SKM-1 treated with dmso at 0.1 percent for 144 hours (cell line): ENCODE measurements at regions not wholly inside any gene's neighbourhood (a gene's known extent, or its start where the extent isn't known, plus 50 kb on each side); places are given as distances from the start of the nearest gene placed in this dataset.

Experiments
- DNase-seq: peaks from one replicate; lab custom pipeline; 2025; ENCODE audit not compliant: unreplicated experiment; lab: John Stamatoyannopoulos, UW

DNA sequence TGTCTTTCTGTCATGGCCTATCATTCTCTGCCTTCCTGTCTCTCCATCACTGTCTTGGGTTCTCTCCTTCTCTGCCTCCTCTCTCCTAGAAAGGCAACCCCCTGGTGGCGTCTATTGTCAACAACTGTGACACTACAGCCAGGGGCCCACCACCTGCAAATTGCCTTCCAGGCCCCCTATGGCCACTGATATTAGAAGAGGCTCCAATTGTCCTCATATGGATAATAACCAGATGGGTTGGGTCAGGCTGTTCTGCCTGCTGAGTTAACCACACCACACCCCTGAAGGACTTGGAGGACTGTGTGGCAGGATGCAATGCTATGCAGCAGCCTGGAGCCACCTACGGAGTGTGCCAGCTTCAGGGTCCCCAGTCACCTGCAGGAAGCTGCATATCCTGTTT is 665.0 kb downstream of the NTRK3 start:
- no peak for DNase-seq

DNA sequence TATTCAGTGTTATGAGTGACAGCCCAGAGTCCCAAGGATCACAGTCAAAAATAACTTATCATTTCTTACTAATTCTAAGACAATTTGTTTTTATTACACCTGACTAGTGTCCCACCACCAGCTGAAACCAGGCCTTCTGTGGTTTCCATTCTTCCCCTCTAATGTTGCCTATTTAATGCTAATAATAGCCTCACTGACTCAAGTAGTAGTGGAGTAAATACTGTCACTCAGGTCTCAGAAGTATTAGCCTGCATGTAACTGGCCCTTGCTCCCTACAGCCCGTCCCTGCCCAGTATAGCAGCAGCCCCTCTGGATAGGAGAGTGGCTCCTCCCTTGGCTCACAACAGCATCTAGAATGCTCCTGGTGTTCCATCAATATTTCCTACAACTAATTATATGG is 665.5 kb downstream of the NTRK3 start:
- no peak for DNase-seq

DNA sequence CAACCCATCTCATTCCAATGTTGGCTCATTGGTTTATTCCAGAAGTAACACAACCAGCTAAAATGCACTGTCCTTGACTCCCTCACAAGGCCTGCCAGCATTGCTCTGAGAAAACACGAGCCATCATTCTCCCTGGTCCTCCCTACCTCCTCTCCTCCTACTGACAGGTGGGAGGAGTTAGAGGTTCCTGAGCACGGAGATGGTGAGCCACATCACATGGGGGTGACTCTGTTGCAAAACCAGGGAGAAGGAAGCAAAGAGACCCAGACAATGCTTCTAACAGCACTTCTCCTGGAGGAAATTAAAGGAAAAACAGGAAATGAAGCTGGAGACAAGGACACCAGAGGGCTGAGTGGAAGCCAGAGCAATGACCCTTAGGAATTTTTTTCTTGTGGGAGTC is 667.4 kb downstream of the NTRK3 start:
- DNase-seq: no peak

GRCh38 chr15:87582169-87582568 is 674.4 kb downstream of the NTRK3 start:
- DNase-seq: no peak

- no peak for DNase-seq
Measured at GRCh38 chr15:87579537-87579936, 677.0 kb downstream of the NTRK3 start.

DNA sequence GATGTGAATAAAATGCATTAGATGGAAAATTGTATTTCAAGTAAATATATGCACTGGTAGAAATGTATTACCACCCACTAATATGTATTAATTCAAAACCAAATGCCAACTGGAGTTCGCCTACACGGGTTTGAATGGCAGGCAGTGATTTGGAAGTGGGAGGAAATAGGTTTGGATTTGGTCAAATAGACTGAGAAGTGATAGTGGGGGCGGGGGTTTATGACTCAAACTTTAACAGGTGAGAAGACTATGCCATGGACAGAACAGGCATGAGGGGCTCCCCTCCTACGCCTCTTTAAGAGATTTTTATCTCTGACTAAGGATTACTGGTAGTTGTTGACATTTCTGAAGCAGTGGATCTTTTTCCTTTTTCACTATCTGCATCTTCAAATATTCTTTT is 677.8 kb downstream of the NTRK3 start:
- DNase-seq: no peak

DNA sequence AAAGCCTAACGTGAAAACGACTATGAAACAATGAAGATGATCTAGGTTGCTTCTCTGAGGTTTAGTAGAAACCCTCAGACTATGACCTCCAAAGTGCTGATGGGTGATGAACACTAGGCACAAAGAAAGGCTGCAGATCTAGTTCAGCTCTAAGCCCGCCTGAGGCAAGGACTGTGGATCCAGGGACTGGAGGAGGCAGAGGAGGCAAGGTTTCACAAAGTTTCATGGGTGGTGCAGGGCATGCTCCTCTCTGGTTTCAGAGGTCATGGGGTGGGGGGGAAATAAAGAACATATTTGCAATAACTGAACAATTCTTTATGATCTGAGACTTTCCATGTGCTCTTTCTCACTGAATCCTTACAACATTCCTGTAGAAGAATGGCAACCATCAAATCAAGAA is 679.2 kb downstream of the NTRK3 start:
- no peak for DNase-seq

DNA sequence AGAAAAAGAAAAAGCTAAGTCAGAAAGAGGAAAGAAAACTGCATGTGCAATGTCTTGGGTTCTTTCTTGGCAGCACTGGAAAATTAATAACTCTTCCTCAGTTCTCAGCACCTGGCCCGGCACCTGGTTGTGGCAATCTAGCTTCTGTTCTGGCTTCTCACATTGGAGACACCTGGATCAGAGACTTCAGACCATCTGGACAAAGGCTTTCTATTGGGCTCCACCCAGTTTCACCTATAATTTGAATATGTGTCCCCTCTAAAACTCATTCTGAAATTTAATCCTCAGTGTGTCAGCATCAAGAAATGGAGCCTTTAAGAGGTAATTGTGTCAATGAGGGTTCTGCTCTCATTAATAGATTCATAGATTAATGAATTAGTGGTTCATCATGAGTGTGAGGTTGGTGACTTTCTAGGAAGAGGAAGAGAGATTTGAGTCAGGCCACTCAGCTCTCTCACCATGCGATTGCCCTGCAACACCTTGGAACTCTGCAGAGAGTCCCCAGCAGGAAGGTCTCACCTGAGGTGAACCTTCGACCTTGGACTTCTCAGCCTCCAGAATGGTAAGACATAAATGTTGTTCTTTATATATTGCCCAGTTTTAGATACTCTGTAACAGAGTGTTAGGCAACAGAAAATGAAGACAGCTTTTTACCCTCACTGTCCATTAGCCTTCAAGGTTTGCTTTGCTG is 679.9 kb downstream of the NTRK3 start:
- DNase-seq: no peak

DNA sequence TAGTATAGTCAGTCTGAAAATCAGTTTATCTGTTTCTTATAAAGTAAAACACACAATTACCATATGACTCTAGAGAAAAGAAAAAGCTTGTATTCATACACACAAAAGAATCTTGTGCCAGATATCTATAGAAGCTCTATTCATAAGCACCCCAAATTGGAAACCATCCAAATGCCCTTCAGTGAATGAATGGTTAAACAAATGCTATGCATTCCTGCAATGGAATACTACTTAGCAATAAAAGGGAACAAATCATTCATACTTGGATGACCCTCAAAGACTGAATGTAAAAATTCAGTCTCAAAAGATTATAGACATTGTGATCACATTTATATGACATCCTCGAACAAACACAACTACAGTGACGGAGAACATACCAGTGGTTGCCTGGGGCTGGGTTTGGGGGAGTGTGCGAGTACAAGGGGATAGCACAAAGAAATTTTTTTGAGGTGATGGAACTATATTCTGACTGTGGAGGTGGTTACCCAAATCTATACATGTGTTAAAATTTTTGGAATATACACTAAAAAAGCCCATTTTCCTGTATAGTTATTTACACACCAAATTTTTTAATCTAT is 680.6 kb downstream of the NTRK3 start:
- DNase-seq: no peak

GRCh38 chr15:87573534-87573933 is 683.0 kb downstream of the NTRK3 start:
- no peak for DNase-seq

DNA sequence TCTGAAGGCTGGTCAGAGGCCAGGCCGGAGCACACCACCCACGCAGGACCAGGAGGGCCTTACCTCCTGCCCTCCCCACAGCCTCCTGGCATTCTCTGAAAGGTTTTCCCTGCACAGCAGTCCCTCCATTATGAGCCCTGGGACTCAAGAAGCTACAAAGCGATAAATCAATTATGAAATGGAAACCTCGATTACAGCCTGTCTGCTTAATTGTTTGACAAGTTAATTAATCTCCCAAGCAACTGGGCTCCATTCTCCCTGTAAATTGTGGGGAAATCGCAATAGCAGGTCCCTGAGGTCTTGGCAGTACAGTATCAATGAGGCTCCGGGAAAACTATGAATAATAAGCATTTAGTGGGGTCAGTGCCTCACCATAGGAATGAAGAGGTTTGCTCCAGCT is 683.5 kb downstream of the NTRK3 start:
- DNase-seq: no peak

GRCh38 chr15:87572381-87572910 is 684.1 kb downstream of the NTRK3 start:
- DNase-seq: no peak

DNA sequence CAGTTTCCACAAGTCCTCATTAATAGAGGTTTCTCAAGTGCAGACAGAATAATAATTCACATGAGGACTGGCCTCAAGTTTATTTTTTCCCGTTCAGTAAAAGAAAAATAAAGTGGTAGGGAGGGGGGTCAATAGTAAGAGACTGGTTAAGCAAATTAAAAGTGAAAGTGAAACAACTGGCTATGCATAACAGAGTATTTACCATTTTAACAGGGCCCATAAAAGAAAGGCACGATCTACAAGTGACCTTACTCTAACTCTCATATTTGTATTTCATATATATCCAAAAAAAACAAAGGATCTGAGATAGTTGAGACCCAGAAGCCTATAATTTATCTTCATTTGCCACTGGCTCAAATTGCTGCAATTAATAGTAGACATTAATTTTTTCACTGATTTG is 686.3 kb downstream of the NTRK3 start:
- DNase-seq: no peak

DNA sequence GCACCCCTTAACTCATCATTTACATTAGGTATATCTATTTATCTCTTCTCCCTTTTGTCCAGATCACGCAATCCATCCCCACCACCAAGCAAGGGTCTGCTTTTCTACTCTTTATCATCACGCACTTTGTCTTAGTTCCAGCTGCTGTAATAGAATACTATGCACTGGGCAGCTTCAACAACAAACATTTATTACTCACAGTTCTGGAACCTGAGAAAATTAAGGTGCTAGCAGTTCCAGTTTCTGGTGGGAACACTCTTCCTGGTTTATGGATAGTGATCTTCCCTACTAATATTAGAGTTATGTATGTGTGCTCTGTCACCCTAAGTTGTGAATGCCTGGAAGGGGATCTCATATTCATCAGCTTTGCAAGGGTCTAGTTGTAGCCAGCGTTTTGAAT is 687.0 kb downstream of the NTRK3 start:
- DNase-seq: no peak

- no peak for DNase-seq
Measured at GRCh38 chr15:87567406-87568030, 689.0 kb downstream of the NTRK3 start.

DNA sequence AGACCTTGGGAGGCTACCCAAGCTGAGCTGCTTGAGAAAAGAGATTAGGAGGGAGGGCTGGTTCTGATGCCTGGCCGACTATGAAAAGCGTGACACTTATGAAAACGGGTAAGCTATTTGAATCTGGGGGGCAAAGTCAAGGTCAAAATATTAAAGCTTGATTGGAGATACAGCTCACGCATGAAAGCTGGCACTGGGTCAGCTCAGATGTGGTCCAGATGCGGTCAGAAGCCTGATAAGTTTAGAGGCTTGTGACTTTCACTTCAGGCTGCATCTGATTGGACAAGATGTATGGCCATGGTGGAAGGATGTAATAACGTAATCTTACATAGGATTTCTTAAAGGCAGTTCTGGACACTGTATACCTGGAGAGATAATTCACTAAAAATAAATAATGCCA is 690.3 kb downstream of the NTRK3 start:
- DNase-seq: no peak

DNA sequence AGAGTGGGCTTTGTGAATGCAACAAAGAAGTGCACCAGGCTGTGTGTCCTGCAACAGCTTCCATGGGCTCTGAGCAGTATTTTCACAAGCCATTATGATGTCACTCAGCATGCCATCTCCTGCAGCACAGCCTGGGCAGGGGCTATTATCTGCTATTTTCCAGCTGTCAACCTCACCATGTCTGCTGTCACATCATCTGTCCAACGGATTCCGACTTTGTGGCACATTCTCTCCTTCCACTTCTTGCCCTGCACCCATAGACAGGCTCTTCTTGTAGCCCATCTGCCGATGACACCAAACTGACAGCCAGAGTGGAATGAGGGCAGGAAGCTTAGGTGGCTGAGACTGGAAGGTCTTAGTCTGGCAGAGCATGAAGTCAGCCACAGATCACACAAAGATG is 691.9 kb downstream of the NTRK3 start:
- no peak for DNase-seq

DNA sequence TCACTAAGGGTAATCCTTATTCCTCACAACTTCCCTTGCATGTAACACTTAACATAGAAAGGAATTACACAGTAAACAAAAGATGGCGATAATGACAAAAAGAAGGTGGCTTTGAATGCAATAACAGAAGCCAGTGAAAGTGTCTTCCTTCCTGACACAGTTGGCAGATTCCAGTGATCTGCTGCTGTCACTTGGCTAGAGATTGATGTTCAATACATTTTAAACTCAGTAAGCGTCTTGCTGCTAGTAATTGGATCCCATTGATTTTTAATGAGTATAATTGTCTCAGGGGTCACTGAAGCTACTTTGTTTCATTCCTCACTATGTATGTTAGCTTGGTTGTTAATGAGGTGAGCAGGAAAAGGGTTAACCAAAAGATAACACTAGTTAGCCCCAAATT is 692.7 kb downstream of the NTRK3 start:
- DNase-seq: no peak

GRCh38 chr15:87562203-87562602 is 694.3 kb downstream of the NTRK3 start:
- no peak for DNase-seq

GRCh38 chr15:87561641-87562040 is 694.9 kb downstream of the NTRK3 start:
- no peak for DNase-seq

DNA sequence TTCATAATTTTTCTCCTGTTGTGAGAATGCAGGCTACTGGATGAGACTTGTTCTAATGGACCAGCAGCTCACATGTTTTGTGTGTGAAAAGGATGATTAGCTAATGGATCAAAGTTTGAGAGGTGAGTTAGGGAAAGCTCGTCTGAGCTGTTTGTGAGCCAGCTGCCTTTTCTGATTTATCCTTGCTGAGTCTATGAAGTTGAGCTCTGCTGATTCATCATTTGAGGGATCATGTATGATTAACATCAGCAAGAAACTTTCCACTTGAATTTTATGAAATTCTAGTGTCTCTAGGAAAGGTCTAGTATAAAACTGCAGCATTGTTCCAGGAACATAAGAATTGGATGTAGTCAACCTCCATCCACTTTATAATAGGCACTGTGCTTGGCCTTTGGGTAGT is 698.7 kb downstream of the NTRK3 start:
- DNase-seq: no peak

DNA sequence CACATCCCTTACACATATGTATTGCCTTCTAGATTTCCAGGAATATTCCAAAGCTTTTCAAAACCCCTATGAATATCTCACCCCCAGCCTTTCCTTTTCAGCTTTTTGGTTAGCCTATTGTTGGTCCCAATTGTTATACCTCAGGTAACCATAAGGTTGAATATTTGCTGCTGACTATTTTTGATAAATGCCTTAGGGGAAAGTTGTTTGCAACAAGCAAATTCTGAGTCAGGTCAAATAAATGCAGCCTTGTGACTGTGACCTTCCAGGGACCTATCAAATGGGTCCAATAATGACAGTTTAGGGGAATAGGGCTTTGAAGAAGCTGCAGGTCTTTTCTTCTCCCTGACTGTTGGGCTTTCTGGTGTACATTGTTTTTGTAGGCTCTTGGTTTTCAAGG is 699.7 kb downstream of the NTRK3 start:
- no peak for DNase-seq

- no peak for DNase-seq
Measured at GRCh38 chr15:87549860-87550259, 706.7 kb downstream of the NTRK3 start.
